Activated CD4-positive, alpha-beta T cell treated with anti-CD3 and anti-CD28 coated beads, Interleukin-2, amount 10 ng/mL, durations not matched to agents 7 days and 5 days (primary cell): ENCODE measurements at regions not wholly inside any gene's neighbourhood (a gene's known extent, or its start where the extent isn't known, plus 50 kb on each side); places are given as distances from the start of the nearest gene placed in this dataset.

Experiments
- CTCF ChIA-PET: fragments of 350-600 bp; sonication (Branson Sonifier 250); formaldehyde crosslinking; loops from one replicate; lab custom pipeline; 2021; ENCODE audit warnings: antibody characterized with exemption; lab: Charles Lee
- POLR2A ChIA-PET: fragments of 350-600 bp; sonication (Branson Sonifier 250); formaldehyde crosslinking; loops from one replicate; lab custom pipeline; 2021; ENCODE audit warnings: antibody characterized with exemption; lab: Charles Lee
- DNase-seq: peaks from one replicate; pipeline ENCODE4 v3.0.0-alpha.2; 2020
- H3K27ac Mint-ChIP-seq: one replicate; pipeline ENCODE4 v1.8.0; 2021; ENCODE audit warnings: mild to moderate bottlenecking, moderate library complexity, mixed read lengths
- H3K27me3 Mint-ChIP-seq: one replicate; pipeline ENCODE4 v1.8.0; 2021; ENCODE audit warnings: mixed read lengths
- H3K36me3 Mint-ChIP-seq: one replicate; pipeline ENCODE4 v1.8.0; 2021; ENCODE audit warnings: low read depth, mixed read lengths
- H3K4me1 Mint-ChIP-seq: one replicate; pipeline ENCODE4 v1.8.0; 2021; ENCODE audit warnings: mixed read lengths
- H3K4me3 Mint-ChIP-seq: one replicate; pipeline ENCODE4 v1.8.0; 2021; ENCODE audit warnings: mild to moderate bottlenecking, moderate library complexity, mixed read lengths
- H3K9me3 Mint-ChIP-seq: one replicate; pipeline ENCODE4 v1.8.0; 2021; ENCODE audit warnings: mixed read lengths

- no peaks in the 10 kb centered on the region for H3K4me1 Mint-ChIP-seq
- no peaks in the 10 kb centered on the region for H3K9me3 Mint-ChIP-seq
- no peak overlapping the region for H3K4me3 Mint-ChIP-seq
- CTCF ChIA-PET = interaction anchor here (0.5 to 0.9 kb wide), 2 partner anchors 898 to 911 kb away, joined by 3 to 4 read pairs; no protein-coding TSS in a partner anchor
- no peak overlapping the region for H3K27ac Mint-ChIP-seq
- POLR2A ChIA-PET = no interaction called here
- H3K36me3 Mint-ChIP-seq = no peaks in the 10 kb centered on the region
- H3K27me3 Mint-ChIP-seq = no peaks in the 10 kb centered on the region
- no peak for DNase-seq
These were observed 186.8 kb upstream of the TMTC1 start for GRCh38 chr12:29970501-29970900.

GRCh38 chr12:29962276-29963035 is 178.7 kb upstream of the TMTC1 start:
- no peak overlapping the region for H3K4me3 Mint-ChIP-seq
- H3K4me1 Mint-ChIP-seq = no peaks in the 10 kb centered on the region
- CTCF ChIA-PET = no interaction called here
- POLR2A ChIA-PET = no interaction called here
- no peaks in the 10 kb centered on the region for H3K36me3 Mint-ChIP-seq
- no peaks in the 10 kb centered on the region for H3K27me3 Mint-ChIP-seq
- no peak overlapping the region for H3K27ac Mint-ChIP-seq
- no peak for DNase-seq
- no peaks in the 10 kb centered on the region for H3K9me3 Mint-ChIP-seq

GRCh38 chr12:29961231-29961630 is 177.5 kb upstream of the TMTC1 start:
- Mint-ChIP-seq H3K9me3 (no peaks in the 10 kb centered on the region), H3K27ac (no peak overlapping the region), H3K27me3 (no peaks in the 10 kb centered on the region), H3K36me3 (no peaks in the 10 kb centered on the region), H3K4me3 (no peak overlapping the region), H3K4me1 (no peaks in the 10 kb centered on the region)
- POLR2A ChIA-PET = no interaction called here
- CTCF ChIA-PET = no interaction called here
- no peak for DNase-seq

- Mint-ChIP-seq H3K36me3 (no peaks in the 10 kb centered on the region), H3K9me3 (no peaks in the 10 kb centered on the region), H3K4me1 (no peaks in the 10 kb centered on the region), H3K4me3 (no peak overlapping the region), H3K27me3 (no peaks in the 10 kb centered on the region), H3K27ac (no peak overlapping the region)
- ChIA-PET POLR2A (no interaction called here), CTCF (no interaction called here)
- no peak for DNase-seq
These were observed 176.4 kb upstream of the TMTC1 start for GRCh38 chr12:29960122-29960521.

- ChIA-PET POLR2A (no interaction called here), CTCF (no interaction called here)
- H3K27ac Mint-ChIP-seq = no peak overlapping the region
- no peaks in the 10 kb centered on the region for H3K36me3 Mint-ChIP-seq
- DNase-seq = no peak
- H3K9me3 Mint-ChIP-seq = no peaks in the 10 kb centered on the region
- no peaks in the 10 kb centered on the region for H3K27me3 Mint-ChIP-seq
- H3K4me3 Mint-ChIP-seq = no peak overlapping the region
- no peaks in the 10 kb centered on the region for H3K4me1 Mint-ChIP-seq
These were observed 174.1 kb upstream of the TMTC1 start for GRCh38 chr12:29957835-29958234.

- no peak for DNase-seq
- no peak overlapping the region for H3K27ac Mint-ChIP-seq
- H3K27me3 Mint-ChIP-seq = no peaks in the 10 kb centered on the region
- ChIA-PET CTCF (no interaction called here), POLR2A (no interaction called here)
- no peaks in the 10 kb centered on the region for H3K36me3 Mint-ChIP-seq
- peaks cover 3% of the 10 kb centered on the region for H3K9me3 Mint-ChIP-seq
- H3K4me1 Mint-ChIP-seq = no peaks in the 10 kb centered on the region
- no peak overlapping the region for H3K4me3 Mint-ChIP-seq
These were observed 162.2 kb upstream of the TMTC1 start for GRCh38 chr12:29945904-29946303.

GRCh38 chr12:29944269-29945000 is 160.7 kb upstream of the TMTC1 start:
- no peaks in the 10 kb centered on the region for H3K4me1 Mint-ChIP-seq
- no peak for DNase-seq
- no peak overlapping the region for H3K27ac Mint-ChIP-seq
- POLR2A ChIA-PET = no interaction called here
- CTCF ChIA-PET = no interaction called here
- no peaks in the 10 kb centered on the region for H3K27me3 Mint-ChIP-seq
- peaks cover 3% of the 10 kb centered on the region for H3K9me3 Mint-ChIP-seq
- H3K4me3 Mint-ChIP-seq = no peak overlapping the region
- no peaks in the 10 kb centered on the region for H3K36me3 Mint-ChIP-seq

- CTCF ChIA-PET = no interaction called here
- no peaks in the 10 kb centered on the region for H3K4me1 Mint-ChIP-seq
- H3K9me3 Mint-ChIP-seq = peaks cover 3% of the 10 kb centered on the region
- DNase-seq = no peak
- POLR2A ChIA-PET = no interaction called here
- H3K27me3 Mint-ChIP-seq = no peaks in the 10 kb centered on the region
- H3K36me3 Mint-ChIP-seq = no peaks in the 10 kb centered on the region
- H3K4me3 Mint-ChIP-seq = no peak overlapping the region
- H3K27ac Mint-ChIP-seq = no peak overlapping the region
These were observed 159.9 kb upstream of the TMTC1 start for GRCh38 chr12:29943683-29944082.

GRCh38 chr12:29940811-29941210 is 157.1 kb upstream of the TMTC1 start:
- Mint-ChIP-seq H3K9me3 (peaks cover 3% of the 10 kb centered on the region), H3K4me3 (no peak overlapping the region), H3K4me1 (no peaks in the 10 kb centered on the region), H3K27me3 (no peaks in the 10 kb centered on the region), H3K27ac (no peak overlapping the region), H3K36me3 (no peaks in the 10 kb centered on the region)
- DNase-seq = no peak
- POLR2A ChIA-PET = no interaction called here
- CTCF ChIA-PET = no interaction called here

- Mint-ChIP-seq H3K9me3 (no peaks in the 10 kb centered on the region), H3K4me3 (no peak overlapping the region), H3K27me3 (no peaks in the 10 kb centered on the region), H3K36me3 (no peaks in the 10 kb centered on the region), H3K27ac (no peak overlapping the region), H3K4me1 (no peaks in the 10 kb centered on the region)
- POLR2A ChIA-PET = no interaction called here
- no peak for DNase-seq
- CTCF ChIA-PET = interaction anchor here (0.6 to 1.7 kb wide), 2 partner anchors 9 to 460 kb away, joined by 3 read pairs; no protein-coding TSS in a partner anchor
These were observed 146.8 kb upstream of the TMTC1 start for GRCh38 chr12:29930503-29930902.

GRCh38 chr12:29929295-29929694 is 145.6 kb upstream of the TMTC1 start:
- no peak for DNase-seq
- Mint-ChIP-seq H3K27ac (no peak overlapping the region), H3K36me3 (no peaks in the 10 kb centered on the region), H3K4me3 (no peak overlapping the region), H3K9me3 (no peaks in the 10 kb centered on the region), H3K27me3 (no peaks in the 10 kb centered on the region), H3K4me1 (no peaks in the 10 kb centered on the region)
- ChIA-PET POLR2A (no interaction called here), CTCF (no interaction called here)

- Mint-ChIP-seq H3K9me3 (no peaks in the 10 kb centered on the region), H3K4me1 (no peaks in the 10 kb centered on the region), H3K4me3 (no peak overlapping the region), H3K27ac (no peak overlapping the region), H3K27me3 (no peaks in the 10 kb centered on the region), H3K36me3 (no peaks in the 10 kb centered on the region)
- CTCF ChIA-PET = interaction anchor here (0.9 kb wide), 1 partner anchor 10 kb away, joined by 3 read pairs; no protein-coding TSS in a partner anchor
- no peak for DNase-seq
- POLR2A ChIA-PET = no interaction called here
These were observed 137.6 kb upstream of the TMTC1 start for GRCh38 chr12:29921307-29921706.

- Mint-ChIP-seq H3K27ac (no peak overlapping the region), H3K4me1 (no peaks in the 10 kb centered on the region), H3K36me3 (no peaks in the 10 kb centered on the region), H3K4me3 (no peak overlapping the region), H3K27me3 (no peaks in the 10 kb centered on the region), H3K9me3 (no peaks in the 10 kb centered on the region)
- no peak for DNase-seq
- ChIA-PET POLR2A (no interaction called here), CTCF (no interaction called here)
These were observed 124.4 kb upstream of the TMTC1 start for GRCh38 chr12:29908157-29908556.
